Stimulated activated CD4-positive, alpha-beta T cell treated with anti-CD3 and anti-CD28 coated beads, Interleukin-1b, Interleukin-23, amount 100 ng/mL, for 4 hours (primary cell): ENCODE measurements at regions not wholly inside any gene's neighbourhood (a gene's known extent, or its start where the extent isn't known, plus 50 kb on each side); places are given as distances from the start of the nearest gene placed in this dataset.
"Not testable (repeated sequence)": the region's sequence is repeated elsewhere in the genome, so short reads cannot be mapped to it uniquely, and the experiment has no call there.

Source experiments
- DNase-seq, 2 donors: peaks; one replicate each; pipeline ENCODE4 v3.0.0-alpha.2; 2020; ENCODE audit warnings: low read depth in 2 of 2

DNA sequence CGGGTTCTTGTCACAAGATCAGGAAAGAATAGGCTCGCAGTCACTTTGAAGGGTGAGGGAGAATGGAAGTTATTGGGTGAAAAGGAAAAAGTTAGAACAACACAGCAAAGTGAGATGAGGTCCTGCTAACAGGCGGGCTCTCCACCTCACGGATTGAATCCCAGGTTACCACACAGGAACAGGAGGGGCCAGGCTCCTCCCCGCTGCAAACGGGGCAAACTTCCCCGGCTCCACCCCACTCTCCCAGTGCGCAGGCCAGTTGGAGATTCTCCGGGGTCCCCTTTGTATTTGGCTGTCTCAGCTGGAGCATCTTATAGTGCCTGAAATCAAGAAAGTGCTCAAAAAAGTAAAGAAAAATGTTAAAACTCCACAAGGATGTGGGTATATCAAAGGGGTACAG lies 78.3 kb upstream of the IPO5 start:
- DNase-seq: no peak

DNA sequence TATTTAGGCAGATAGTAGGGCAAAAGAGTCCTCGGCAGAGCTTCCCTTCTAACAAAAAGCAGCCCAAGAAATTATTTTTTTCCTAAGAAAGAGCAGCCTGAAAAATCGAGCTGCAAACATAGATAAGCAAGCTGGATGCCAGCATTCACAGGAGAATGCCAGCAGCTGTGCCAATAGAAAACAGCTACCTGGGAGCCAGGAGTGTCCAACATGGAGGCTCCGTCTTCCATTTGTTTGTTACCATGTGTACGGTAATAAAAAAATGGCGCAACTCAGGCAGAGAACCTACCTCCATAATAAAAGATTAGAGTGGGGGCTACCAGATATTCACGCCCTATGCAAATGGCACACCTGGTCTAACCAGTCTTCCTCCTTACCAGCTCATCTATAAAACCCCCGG lies 77.6 kb upstream of the IPO5 start:
- no peak for DNase-seq

DNA sequence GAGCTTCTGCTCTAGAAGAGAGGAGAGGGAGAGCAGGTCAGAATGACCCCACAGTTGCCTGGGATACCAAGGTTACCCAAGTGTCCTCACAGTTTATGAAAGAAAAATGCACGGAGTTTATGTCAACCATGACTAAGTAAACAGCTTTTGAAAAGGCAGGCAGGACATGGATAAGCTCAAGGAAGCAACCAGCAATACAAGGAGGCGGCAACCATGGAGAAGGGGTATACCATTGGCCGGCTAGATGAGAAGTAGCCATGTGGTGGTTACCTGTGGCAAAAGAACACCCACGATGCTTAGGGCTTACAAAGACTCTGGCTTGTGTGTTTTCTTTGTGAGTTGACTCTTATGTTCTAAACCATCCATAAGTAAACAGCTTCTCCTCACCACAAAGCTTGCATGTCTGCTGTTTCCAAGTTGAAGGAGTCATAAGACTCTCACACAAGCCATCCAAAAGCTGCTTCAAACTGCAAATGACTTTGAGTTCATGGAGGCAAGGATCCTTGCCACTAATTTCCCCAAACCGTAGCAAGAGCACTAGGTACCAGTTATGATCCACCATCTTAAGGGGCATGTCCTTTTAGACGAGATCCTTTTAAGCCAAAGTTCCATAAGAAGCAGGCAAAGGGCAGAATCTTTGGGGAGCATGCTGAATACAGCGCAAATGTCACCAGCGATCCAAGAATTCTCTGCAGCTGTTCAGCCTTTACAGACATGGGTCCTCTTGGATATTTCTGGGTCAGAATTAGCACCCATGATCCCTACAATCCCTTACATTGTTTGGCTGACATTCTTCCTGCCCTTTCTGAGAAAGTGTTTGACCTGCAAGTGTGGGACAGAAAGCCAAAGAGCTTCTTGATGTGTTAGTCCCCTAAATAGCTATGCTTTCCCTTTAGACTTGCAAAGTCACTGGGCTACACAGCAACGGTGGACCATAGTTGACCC lies 74.8 kb upstream of the IPO5 start:
- DNase-seq: no peak

DNA sequence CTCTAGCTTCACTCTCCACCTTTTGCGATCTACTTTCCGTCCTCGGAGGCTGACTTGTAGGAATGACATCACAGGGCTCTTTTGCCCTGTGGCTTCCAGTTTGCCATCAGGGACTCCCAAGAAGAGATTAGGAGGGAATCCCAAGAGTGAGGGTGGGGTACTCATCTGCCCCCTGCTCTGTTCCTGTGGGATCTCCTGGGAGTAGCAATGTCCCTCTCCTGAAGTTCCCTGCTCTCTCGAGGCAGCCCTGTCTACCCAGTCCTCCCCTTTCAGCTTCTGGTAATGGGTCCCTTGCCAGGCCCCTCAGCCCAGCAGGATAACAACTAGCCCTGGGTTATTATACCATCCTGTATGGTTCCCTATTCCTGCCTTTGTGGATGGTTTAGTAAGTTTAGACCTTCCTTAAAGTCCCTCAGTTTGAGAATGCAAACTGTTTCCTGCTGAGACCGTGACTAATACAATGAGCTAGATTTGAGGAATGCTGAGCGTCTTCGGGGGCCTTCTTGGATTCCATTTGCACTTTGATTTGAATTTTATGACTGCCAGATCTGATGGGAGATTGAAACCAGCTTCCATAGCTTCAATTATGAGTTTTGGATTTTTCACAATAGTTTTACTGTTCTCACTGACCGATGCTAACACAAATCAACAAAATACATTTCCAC lies 73.7 kb upstream of the IPO5 start:
- DNase-seq: no peak

DNA sequence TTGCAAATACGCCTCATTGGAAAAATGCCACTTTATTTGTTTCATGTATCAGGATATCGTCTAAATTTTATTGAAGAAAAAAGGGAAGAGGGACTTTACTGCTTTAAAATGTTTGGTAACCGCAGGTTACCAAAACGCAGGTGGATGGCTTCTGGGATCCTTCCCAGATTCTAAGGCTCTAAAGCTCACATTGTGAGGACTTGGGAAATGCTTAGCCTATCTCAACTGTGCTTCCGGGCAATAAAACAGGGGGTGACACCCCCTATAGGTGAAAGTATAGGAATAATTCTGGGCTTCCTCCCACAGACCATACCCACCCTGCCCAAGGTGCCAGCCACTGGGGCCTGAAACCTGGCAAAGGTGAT lies 73.2 kb upstream of the IPO5 start:
- no peak for DNase-seq

DNA sequence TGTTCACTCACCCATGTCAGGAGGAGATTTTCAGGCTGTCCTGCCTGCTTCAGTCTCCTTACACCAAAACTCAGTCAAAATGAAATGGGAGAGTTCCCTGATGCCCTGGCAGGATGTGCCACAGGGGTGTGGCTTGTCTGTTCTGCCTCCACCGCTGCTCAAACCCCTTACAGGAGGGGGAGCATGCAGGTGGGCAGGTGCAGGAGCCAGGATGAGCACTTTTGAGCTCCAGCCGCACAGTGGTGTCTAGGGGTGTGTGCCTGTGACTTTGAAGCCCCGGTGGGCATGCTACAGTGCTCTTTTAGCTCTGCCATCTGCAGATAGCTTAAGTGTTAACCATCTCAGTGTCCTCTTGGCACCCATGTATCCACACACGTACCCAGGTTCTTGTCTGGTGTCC lies 71.9 kb upstream of the IPO5 start:
- DNase-seq: no peak

DNA sequence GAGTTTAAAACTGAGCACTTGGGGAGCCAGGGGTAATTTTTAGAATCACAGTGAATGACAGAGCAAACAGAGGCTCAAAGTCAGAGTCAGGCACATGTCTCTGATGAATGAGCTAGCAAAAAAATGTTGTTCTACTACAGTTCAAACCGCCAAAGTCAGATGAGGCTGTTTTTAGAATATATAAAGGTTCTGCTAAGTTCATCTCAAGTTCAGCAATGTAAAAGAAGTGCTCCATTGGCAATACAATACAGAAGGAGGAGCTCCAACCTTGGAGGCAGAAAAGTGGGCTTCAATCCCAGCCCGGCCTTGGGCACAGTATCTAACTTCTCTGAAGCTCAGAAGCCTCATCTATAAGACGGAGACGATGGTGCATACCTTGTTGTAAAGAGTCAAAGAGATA lies 70.1 kb upstream of the IPO5 start:
- DNase-seq: no peak

DNA sequence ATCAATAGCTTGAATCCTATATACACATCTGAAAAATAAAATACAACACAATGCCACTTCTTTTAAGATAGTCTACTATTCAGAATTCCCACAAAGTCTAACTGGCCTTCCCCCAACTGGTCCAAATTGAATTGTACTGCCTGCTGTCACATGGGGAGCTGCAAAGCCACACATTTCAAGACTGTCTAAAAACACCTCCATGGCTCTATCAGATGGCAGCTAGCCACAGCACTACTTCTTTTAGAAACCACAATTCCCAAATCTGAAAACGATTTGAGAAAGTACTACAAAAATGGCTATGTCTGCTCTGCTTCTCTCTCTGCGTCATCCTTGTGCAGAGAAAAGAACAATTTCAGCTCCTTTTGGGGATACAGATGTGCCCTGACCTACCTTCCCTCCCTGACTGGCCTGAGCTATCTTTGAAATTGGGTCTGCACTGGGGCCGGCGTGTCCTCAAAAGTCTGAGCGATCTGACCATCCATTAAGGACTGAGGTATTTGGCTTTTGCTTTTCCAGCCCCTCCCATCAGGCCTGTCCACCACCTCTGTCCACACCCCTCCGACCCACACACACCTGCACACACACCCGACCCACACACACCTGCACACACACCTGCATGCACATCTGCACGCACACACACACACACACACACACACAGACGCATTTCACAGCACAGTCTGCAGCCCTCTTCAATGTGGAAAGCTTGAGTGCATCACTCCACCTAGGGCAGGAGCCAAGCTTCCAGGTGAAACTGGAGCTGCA lies 68.6 kb upstream of the IPO5 start:
- no peak for DNase-seq

DNA sequence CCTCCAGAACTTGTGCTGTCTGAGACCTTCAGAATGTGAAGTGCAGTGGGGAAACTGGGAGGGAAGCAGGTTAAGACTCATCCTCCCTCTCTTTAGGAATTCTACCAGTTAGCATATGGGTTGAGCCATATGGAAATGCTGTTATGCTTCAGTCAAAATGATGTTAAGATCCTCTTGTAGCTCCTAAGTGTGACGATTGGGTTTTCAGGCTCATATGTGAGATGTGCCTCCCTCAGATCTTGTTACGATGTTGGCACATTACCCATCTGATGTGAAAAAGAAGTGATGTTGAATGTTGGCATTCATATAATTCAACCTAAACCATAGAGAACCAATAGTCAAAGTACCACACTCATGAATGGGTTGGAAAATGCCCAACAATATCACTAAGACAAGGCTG lies 67.8 kb upstream of the IPO5 start:
- DNase-seq: no peak

DNA sequence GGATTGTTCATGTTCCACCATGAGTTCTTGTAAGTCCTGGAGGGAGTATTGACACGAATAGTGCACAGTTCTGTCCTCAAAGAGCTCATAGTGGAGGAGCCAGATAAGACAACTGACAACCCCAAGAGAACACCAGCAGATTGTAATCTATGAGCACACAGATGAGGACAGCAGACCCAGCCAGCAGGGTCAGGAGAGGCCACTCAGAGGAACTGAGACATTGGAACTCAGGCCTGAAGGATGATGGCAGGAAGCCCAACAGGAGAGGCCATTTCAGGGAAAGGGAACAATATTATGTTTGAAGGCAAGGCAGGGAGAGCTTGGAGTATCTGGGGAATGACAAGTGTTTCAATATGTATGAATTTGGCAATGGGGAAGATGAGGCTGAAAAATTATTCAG lies 63.7 kb upstream of the IPO5 start:
- no peak for DNase-seq

DNA sequence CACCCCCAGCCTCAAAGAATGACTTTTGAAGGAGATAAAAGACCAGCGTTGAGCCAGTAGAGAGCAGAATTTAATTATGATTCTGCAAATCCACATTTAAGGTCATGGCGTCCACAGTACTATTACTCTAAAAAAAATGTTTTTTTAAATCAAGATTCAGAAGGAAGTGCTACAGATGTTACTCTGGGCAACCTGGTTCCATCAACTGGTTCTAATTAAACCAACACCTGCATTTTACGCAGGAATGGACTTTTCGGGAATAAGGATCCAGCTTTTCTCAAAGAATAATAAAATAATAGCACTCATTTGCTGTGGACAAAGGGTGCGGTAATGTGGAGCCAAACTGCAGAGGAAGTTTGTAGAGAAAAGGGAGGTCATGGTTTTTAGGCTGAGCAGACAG lies 62.9 kb upstream of the IPO5 start:
- DNase-seq: no peak

DNA sequence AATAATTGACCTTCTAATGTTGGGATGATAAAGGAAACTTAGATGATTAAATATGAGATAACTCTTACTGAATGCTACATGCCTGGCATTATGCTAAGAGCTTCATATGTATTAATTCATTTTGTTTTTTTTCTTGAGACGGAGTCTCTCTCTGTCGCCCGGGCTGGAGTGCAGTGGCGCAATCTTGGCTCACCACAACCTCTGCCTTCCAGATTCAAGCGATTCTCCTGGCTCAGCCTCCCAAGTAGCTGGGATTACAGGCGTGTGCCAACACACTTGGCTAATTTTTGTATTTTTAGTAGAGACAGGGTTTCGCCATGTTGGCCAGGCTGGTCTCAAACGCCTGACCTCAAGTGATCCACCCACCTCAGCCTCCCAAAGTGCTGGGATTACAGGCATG lies 61.5 kb upstream of the IPO5 start:
- DNase-seq: not testable (repeated sequence)

DNA sequence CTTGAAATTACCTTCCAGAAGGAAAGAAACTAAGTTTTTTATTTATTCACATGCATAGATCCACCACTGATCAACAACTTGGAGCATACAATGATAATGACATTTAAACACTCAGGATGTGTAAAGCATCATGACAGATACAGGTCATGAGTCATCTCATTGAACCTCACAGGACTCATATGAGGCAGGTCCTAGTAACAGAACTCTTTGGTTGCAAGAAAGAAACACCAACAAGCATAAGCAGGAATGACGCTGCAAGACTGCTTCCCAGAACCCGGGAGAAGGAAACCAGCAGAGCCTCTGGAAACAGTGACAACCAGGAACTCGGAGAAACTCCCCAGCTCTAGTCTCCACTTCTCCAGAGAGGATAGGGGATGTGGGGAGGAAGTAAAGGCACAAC lies 60.8 kb upstream of the IPO5 start:
- DNase-seq: no peak

DNA sequence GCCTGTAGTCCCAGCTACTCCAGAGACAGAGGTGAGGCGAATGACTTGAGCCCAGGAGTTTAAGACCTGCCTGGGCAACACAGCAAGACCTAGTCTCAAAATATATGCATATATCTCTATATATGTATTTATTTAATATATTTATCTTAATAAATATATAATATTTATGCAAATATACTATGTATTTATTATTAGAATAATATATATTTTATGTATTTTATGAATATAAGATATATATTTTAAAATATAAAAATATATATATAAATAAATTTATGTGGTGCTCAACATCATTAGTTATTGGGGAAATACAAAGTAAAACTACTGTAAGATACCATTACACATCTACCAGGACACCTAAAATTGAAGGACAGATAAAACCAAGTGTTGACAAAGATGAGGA lies 58.1 kb upstream of the IPO5 start:
- no peak for DNase-seq

DNA sequence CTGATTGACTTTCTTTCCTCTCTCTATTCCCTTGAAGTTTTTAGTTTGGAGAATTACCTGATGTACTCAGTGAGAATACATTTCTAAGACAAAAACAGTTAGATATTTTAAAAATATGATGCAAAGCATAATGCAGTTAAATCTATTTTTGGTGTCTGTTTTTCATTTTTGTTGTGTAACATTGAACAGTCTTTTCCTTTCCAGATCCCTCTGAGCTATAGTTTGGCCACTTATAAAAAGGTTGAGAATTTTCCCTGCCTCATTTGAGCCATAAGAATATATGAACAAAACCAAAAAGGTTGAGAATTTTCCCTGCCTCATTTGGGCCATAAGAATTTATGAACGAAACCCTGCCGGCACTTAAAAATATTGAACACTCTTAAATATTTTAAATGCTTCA lies 57.0 kb upstream of the IPO5 start:
- no peak for DNase-seq

DNA sequence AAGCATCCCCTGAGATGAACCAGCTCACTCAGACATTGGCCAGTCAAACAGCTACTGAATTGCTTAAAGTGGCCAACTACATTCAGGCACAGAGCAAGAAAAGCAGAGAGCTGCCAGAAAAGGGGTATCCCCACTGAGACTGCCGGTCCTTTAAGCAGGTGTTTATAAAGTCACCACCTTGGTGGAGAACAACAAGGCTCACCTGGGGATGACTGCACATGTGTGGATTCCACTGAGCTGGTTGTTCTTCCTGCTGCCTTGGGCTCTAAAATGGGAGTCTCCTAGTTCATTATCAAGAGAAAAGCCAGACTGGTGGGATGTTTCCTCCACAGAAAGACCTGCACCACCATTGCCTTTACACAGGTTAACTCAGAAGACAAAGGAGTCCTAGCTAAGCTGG lies 51.8 kb upstream of the IPO5 start:
- no peak for DNase-seq
